Hematopoietic multipotent progenitor cell treated with erythropoietin and hydrocortisone succinate and interleukin-3 and kit ligand, for 4 days (in vitro differentiated cells): ENCODE measurements at regions not wholly inside any gene's neighbourhood (a gene's known extent, or its start where the extent isn't known, plus 50 kb on each side); places are given as distances from the start of the nearest gene placed in this dataset.

ENCODE experiments used
- DNase-seq: peaks from one replicate; pipeline ENCODE4 v3.0.0-alpha.2; 2015

DNA sequence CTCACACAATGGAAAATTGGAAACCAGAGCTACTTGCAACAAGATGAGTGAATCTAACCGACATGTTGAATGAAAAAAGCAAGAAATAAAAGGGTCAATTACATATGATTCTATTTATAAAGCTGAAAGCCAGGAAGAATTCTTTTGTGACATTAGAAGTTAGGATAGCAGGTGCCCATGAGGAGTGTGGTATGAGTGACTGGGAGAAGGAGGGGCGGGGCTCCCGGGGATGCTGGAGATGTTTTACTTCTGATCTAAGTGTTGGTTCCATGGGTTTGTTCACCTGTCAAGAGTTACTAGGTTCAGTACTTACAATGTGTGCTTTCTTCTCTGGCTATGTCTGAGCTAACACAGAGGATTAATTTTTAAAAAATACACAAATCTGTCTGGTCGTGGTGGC lies 60.8 kb downstream of the NSMCE3 start:
- DNase-seq: no peak

DNA sequence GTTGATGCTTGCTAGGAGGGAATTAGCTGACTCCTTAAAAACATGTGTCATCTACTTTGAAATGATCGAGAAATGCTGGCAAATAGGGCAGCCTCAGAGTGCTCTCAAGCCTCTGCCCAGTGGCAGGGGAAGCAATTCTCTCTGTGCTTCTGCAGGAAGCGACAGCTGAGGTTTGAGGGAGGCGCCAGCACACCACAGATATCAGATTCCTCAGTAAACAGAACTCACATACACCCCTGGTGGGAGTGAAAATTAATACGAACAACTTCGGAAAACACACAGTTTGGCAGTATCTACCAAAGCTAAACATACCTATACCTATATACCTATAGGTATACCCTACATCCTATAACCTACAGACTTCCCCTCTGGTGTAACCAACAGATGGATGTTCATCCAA lies 61.3 kb downstream of the NSMCE3 start:
- peak; percentile 39 for DNase-seq

DNA sequence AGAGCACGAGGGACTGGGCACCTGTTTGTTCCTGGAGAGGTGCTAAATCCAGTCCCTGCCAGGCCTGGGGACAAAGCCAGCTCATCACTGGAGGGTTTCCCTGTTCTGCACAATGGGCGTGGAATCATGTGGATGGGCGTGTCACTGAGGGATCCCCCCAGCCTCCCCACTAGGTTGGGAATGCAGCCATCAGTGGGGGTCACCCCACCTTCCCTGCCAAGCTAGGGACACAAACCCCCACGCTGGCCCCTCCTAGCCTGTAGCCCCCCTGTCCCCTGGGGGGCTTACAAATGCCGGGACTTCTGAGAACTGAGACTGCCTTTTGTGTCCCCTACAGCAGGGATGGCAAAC lies 61.9 kb downstream of the NSMCE3 start:
- DNase-seq: no peak

DNA sequence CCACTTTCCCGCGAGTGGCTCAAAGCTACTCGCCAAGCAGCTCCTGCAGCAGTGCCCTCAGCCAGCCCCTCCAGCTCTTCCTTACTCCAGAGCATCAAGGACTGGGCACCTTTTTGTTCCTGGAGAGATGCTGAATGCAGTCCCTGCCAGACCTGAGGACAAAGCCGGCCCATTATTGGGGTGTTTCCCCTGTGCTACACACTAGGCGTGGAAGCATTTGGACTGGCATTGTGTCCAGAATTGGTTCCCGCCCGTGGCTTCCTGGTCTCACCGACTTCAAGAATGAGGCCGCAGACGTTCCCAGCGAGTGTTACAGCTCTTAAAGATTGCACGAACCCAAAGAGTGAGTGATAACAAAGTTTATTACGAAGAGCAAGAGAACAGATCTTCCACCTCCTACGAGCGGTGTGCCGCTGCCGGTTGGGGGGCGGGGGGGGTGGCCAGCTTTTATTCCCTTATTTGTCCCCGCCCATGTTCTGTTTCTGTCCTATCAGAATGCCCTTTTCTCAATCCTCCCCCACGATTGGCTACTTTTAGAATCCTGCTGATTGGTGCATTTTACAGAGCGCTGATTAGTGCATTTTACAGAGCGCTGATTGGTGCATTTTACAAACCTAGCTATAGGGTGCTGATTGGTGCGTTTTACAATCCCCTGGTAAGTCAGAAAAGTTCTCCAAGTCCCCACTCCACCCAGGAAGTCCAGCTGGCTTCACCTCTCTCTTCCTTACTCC lies 62.4 kb downstream of the NSMCE3 start:
- DNase-seq: no peak

DNA sequence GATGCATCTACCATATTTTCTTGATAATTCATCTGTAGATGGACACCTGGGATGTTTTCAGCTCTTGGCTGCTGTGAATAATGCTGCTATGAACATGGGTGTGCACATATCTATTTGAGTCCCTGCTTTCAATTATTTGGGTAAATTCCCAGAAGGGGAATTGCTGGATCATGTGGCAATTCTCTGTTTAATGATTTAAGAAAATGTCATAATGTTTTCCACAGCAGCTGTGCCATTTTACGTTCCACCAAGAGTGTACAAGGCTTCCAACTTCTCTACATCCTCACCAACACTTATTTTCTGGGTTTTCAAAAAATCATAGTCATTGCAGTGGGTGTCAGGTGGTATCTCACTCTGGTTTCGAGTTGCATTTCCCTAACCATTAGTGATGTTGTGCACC lies 64.4 kb downstream of the NSMCE3 start:
- DNase-seq: no peak

DNA sequence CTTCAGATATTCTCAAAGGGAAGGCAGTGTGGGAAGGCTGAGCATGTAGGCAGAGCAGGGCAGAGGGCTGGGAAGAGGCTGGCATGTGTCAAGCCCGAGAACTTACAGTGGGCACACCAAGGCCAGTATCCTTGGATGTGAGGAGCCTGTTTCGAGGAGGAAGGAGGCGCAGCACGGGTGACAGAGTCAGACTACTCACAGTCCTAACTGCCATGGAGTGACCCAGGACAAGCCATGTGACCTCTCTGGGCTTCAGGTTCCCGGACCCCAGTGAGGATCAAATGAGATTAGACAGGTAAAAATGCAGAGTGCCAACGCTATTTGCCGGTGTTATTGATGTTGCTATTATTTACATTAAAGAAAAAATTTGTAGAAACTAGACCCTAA lies 65.3 kb downstream of the NSMCE3 start:
- DNase-seq: no peak

DNA sequence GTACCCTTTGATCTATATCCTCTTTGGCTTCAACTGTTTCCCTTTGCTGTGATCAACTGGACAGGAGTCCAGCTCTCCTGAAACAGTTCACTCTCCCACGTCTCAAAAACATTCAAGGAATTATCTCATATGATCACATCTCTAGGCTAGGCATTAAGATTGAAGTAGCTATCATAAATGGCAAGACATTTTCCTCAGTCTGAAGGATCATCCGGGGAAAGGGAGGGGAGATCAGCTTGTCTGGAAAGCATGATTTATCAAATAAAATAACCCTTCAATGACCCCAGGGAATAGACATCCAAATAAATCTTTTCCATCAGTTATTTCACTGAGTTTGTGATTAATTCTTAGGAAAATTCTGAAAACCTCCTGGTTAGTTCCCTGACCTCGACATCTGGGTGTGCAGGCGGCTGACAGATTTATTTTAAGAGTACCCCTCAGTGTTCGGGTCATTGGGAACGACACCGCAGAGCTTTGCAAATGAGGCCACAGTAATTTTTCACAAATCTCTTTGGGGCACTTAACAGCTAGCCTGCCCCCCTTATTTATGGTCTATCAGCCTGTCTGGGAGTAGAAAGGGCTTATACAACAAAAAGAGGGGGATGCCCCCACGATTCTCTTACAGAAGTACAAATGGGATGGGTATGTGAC lies 65.8 kb downstream of the NSMCE3 start:
- DNase-seq: no peak

DNA sequence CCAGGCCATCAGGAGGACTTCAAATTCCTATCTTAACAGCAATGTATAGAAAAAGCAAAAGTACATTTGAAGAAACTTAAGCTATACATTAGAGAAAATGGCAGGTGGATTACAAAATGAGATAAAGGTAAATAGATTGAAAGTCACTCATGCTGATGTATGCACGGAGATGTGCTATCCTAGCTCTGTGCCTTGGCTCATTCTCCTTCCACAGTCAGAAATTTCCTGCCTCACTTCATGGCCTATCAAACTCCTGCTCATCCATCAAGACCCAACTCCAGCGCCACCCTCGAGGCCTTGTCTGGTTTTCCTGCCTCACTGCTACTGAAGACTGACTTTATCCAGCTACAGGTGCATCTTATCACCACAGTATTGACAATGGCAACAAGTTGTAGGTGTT lies 72.9 kb downstream of the NSMCE3 start:
- DNase-seq: no peak

DNA sequence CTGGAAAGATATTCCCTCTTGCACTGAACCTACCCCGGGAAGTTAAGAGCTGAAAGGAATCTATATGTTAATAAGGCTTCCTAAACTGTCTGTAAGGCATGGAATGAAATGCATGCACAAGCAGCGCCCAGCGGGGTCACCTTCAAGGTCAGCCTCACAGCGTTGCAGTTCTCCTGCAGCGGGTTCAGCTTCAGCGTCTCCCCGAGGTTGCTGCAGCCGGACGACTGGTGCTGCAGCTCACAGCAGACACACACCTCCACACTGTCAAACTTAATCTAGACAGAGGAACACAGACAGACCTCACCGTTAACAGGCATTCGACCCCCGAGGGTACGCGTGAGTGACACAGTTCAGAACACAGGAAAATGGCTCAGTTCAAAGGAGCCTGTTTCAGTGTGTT lies 73.3 kb downstream of the NSMCE3 start:
- no peak for DNase-seq

DNA sequence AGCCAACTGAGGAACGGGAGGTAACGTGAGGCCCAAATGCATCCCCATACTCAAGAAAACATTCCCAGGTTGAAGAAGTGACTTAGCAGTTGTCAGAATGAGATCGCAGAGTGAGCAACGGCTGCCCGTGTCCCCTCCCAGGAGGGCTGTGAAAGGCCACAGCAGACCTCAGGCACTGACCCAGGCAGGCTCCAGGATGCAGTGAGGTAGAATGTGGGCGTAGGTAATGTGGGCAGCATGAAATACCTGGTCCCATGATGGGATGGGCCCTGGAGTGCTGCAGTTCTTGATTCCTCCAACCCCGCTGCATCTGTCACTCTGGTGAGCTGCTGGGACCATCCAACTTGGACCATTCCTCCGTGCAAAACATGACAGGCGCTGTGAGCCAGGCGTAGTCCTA lies 74.8 kb downstream of the NSMCE3 start:
- no peak for DNase-seq

DNA sequence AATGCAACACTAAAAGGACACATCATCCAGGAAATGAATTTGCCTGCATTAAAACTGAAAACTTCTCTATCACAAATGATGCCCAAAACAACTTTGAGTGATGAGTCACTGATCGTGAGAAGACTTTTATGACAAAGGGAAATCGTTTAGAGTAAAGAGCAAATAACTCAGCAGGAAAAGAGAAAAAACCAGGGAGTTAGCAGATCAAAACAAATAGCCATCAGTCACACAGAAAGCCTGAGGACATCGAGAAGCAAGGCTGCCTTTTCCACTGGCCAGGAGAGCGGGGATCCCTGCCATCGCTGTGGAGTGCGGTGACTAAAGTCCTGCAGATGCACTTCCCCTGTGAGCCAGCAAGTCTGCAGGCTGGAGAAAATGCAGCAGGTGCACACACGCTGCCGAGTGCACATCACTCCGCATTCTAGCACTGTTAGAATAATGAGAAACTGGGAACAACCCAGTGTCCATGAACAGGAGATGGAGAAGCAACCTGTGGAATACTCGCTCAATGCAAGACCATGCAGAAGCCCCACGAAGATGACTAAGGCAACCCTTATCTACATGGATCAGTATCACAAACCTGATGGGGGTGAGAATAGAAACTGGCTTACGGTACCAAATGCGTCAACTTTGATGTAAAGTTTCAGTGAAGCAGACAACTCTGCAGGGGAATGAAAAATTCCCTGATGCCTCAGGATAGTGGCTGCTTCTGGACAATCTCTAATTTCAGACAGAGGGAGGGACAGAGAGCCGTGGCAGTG lies 86.4 kb downstream of the NSMCE3 start:
- DNase-seq: no peak

DNA sequence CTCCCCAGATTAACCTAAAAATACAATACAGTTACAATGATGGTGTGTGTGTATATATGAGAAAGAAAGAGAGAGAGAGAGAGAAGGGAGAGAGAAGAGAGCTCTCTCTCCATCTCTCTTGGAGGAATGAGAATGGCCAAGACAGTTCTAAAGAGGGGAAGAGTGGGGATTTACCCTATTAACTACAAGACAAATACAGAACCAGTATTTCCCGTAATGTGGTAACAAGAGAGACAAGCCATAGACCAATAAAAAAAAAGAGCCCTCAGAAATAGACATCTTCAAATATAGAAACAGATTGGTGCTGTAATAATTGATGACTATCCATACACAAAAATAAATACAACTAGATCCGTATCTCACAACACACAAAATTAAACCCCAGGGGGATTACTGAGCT lies 87.0 kb downstream of the NSMCE3 start:
- DNase-seq: no peak

DNA sequence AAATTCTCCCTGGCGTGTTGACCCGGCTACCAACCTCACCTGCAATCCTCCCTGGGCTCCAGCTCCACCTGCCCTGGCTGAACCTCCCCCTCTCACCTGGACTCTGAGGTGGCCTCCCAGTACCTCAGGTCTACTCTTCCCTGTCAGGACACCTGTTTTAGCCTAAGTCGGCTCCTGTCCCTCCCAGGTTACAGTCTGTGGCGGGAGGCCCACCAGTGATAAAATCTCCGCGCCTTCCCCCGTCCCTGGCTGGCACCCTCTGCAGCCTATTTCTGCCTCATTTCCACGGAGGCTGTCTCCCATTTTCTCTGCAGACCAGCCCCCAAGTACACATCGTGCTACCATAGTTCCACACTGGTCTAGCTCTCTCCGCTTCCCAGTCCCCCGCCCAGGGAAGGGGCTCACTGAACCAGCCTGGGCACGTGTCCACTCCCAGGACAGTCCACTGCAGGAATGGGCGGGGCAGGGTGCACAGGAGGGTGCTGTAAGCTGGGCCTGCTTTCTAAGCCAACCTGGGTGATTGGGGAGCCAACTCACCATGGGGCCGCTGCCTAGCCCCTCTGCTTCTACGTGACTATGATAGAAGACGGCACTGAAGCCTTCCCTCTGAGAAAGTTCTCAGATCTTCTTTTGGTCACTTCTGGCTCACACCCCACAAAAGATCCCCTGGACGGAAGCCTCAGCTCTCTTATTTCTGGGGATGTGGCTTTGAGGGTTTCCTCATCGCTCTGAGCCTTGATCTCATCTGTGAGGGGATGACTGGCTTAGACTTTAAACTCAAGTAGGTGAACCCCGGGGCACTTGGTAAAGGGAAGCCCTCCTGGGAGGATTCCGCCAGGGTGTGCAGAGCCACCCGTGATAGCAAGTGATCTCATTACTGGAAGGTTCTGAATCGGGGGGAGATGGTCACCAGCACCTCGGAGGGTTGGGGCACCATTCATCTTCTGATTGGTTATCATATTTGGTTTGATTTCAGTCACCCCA lies 96.6 kb downstream of the NSMCE3 start:
- DNase-seq: no peak

DNA sequence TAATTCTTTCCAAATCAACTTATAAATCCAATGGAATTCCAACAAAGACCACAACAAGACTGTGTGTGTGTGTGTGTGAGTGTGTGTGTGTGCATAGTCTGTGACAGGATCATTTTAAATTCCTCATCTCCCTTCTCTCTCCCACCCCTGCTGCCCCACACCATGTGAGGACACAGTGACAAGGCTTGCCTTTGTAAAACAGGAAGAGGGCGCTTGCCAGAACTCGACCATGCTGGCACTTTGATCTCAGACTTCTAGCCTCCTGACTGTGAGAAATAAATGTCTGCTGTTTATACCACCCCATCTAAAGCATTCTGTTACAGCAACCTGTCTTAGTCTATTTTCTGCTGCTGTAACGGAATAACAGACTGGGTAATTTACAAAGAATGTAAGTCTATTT lies 99.1 kb downstream of the NSMCE3 start:
- no peak for DNase-seq
